ENCODE measurements at regions not wholly inside any gene's neighbourhood (a gene's known extent, or its start where the extent isn't known, plus 50 kb on each side); places are given as distances from the start of the nearest gene placed in this dataset.
A peak's percentile ranks its signal among the peaks of the same experiment; 100 is the strongest.

DNA sequence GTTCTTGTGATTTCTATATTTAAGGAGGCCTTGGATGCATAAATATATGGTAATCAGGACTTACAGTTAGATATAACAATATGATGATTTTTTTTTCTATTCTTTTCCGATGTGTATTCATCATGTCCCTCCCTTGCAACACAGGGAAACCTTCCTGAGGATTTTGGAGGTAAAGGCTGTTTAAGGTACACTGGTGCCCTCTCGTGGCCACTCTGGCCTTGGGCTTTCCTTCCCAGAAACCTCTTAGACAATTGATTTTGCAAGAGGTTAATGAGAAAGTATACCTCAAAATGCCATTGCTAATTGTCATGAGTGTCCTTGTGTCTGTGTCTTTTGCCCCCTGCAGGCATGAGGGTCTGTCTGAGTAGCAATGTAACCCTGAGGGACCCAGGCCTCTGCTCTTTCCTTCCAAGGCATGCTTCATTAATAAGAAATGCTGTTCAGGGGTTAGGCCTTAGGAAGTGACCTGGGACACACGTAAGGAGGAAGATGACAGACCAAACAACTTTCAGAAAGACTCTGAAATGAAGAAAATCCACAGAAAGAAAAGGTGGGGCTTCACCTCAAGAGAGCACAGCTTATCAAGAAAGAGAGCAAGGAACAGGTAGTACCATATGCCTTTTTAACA is 70.3 kb upstream of the PPP2R3A start:
- ChIA-PET CTCF (interaction anchor here (0.7 to 1.8 kb wide), 5 partner anchors 10 to 1466 kb away, joined by 3 to 10 read pairs (median 5); no protein-coding TSS in a partner anchor), POLR2A (no interaction called here)
- H3K4me1 Mint-ChIP-seq, result no peaks in the 10 kb centered on the region
- DNase-seq (peak; percentile 73), ATAC-seq (no peak)
- H3K27ac Mint-ChIP-seq, result no peak overlapping the region
- H3K27me3 Mint-ChIP-seq, result peaks cover 6% of the 10 kb centered on the region
- H3K9me3 Mint-ChIP-seq (ENCODE audit: low read depth), result no peaks in the 10 kb centered on the region
- no peaks in the 10 kb centered on the region for H3K36me3 Mint-ChIP-seq (ENCODE audit: low read depth)
- intact Hi-C loops (cut with DNase I, micrococcal nuclease), result loop anchor here (1.0 to 5.0 kb wide), 5 partner anchors 147 to 1294 kb away; partner anchors contain the start of gene EPHB1 (in 1 of the 2)
- H3K4me3 Mint-ChIP-seq, result no peak overlapping the region

- intact Hi-C loops (cut with DNase I, micrococcal nuclease), result loop anchor here (1.0 to 5.0 kb wide), 5 partner anchors 147 to 1295 kb away; partner anchors contain the start of gene EPHB1 (in 1 of the 2)
Measured at GRCh38 chr3:135895734-135896121, 69.8 kb upstream of the PPP2R3A start.

GRCh38 chr3:135896613-135897012 is 68.9 kb upstream of the PPP2R3A start:
- H3K27ac Mint-ChIP-seq, result no peak overlapping the region
- no peaks in the 10 kb centered on the region for H3K4me1 Mint-ChIP-seq
- POLR2A ChIA-PET, result no interaction called here
- CTCF ChIA-PET, result interaction anchor here (0.8 kb wide), 1 partner anchor 150 kb away, joined by 3 read pairs; no protein-coding TSS in a partner anchor
- DNase-seq (no peak), ATAC-seq (no peak)
- H3K27me3 Mint-ChIP-seq, result peaks cover 10% of the 10 kb centered on the region
- H3K36me3 Mint-ChIP-seq (ENCODE audit: low read depth), result no peaks in the 10 kb centered on the region
- no peaks in the 10 kb centered on the region for H3K9me3 Mint-ChIP-seq (ENCODE audit: low read depth)
- intact Hi-C loops (cut with DNase I, micrococcal nuclease), result loop anchor here in 1 of 2 experiments (5.0 kb wide), 1 partner anchor 146 kb away; no protein-coding TSS in a partner anchor
- no peak overlapping the region for H3K4me3 Mint-ChIP-seq

More at GRCh38 chr3:135895734-135896121, 69.8 kb upstream of the PPP2R3A start:
- Mint-ChIP-seq H3K4me1 (no peaks in the 10 kb centered on the region), H3K27ac (no peak overlapping the region), H3K36me3 (ENCODE audit: low read depth) (no peaks in the 10 kb centered on the region), H3K9me3 (ENCODE audit: low read depth) (no peaks in the 10 kb centered on the region), H3K4me3 (no peak overlapping the region), H3K27me3 (peaks cover 6% of the 10 kb centered on the region)
- CTCF ChIA-PET, result interaction anchor here (0.6 to 0.7 kb wide), 2 partner anchors 10 to 1466 kb away, joined by 3 read pairs; no protein-coding TSS in a partner anchor
- POLR2A ChIA-PET, result no interaction called here
- ATAC-seq, result no peak
- no peak for DNase-seq

- H3K36me3 Mint-ChIP-seq (ENCODE audit: low read depth), result no peaks in the 10 kb centered on the region
- H3K4me1 Mint-ChIP-seq, result no peaks in the 10 kb centered on the region
- POLR2A ChIA-PET, result no interaction called here
- ATAC-seq (no peak), DNase-seq (no peak)
- no peaks in the 10 kb centered on the region for H3K9me3 Mint-ChIP-seq (ENCODE audit: low read depth)
- no peak overlapping the region for H3K4me3 Mint-ChIP-seq
- H3K27me3 Mint-ChIP-seq, result peaks cover 11% of the 10 kb centered on the region
- CTCF ChIA-PET, result interaction anchor here (1.0 kb wide), 1 partner anchor 12 kb away, joined by 3 read pairs; no protein-coding TSS in a partner anchor
- intact Hi-C loops (cut with DNase I, micrococcal nuclease), result loop anchor here in 1 of 2 experiments (5.0 kb wide), 1 partner anchor 145 kb away; no protein-coding TSS in a partner anchor
- H3K27ac Mint-ChIP-seq, result no peak overlapping the region
Measured at GRCh38 chr3:135897715-135898114, 67.8 kb upstream of the PPP2R3A start.

- Mint-ChIP-seq H3K9me3 (ENCODE audit: low read depth) (no peaks in the 10 kb centered on the region), H3K36me3 (ENCODE audit: low read depth) (no peaks in the 10 kb centered on the region)
Measured at GRCh38 chr3:135898774-135899173, 66.8 kb upstream of the PPP2R3A start.

GRCh38 chr3:135905058-135905724 is 60.3 kb upstream of the PPP2R3A start:
- H3K4me3 Mint-ChIP-seq, result no peak overlapping the region
- H3K27me3 Mint-ChIP-seq, result peaks cover 7% of the 10 kb centered on the region
- no peaks in the 10 kb centered on the region for H3K36me3 Mint-ChIP-seq (ENCODE audit: low read depth)
- DNase-seq (no peak), ATAC-seq (no peak)
- CTCF ChIA-PET, result no interaction called here
- intact Hi-C loops (cut with DNase I, micrococcal nuclease), result no loop called here
- H3K27ac Mint-ChIP-seq, result no peak overlapping the region
- POLR2A ChIA-PET, result no interaction called here
- no peaks in the 10 kb centered on the region for H3K9me3 Mint-ChIP-seq (ENCODE audit: low read depth)
- H3K4me1 Mint-ChIP-seq, result no peaks in the 10 kb centered on the region

More at GRCh38 chr3:135898774-135899173, 66.8 kb upstream of the PPP2R3A start:
- Mint-ChIP-seq H3K4me1 (no peaks in the 10 kb centered on the region), H3K4me3 (no peak overlapping the region), H3K27me3 (peaks cover 10% of the 10 kb centered on the region), H3K27ac (no peak overlapping the region)
- ChIA-PET POLR2A (no interaction called here), CTCF (interaction anchor here (0.8 to 0.9 kb wide), 3 partner anchors 144 to 1298 kb away, joined by 3 to 5 read pairs (median 4); no protein-coding TSS in a partner anchor)
- ATAC-seq, result no peak
- intact Hi-C loops (cut with DNase I, micrococcal nuclease), result loop anchor here in 1 of 2 experiments (5.0 kb wide), 1 partner anchor 144 kb away; no protein-coding TSS in a partner anchor
- no peak for DNase-seq

- ChIA-PET CTCF (interaction anchor here (2.1 kb wide), 1 partner anchor 135 kb away, joined by 4 read pairs; no protein-coding TSS in a partner anchor), POLR2A (no interaction called here)
- Mint-ChIP-seq H3K4me1 (no peaks in the 10 kb centered on the region), H3K9me3 (ENCODE audit: low read depth) (no peaks in the 10 kb centered on the region), H3K27me3 (no peaks in the 10 kb centered on the region), H3K27ac (no peak overlapping the region), H3K4me3 (no peak overlapping the region), H3K36me3 (ENCODE audit: low read depth) (no peaks in the 10 kb centered on the region)
- DNase-seq (no peak), ATAC-seq (no peak)
- intact Hi-C loops (cut with DNase I, micrococcal nuclease), result no loop called here
Measured at GRCh38 chr3:135907422-135908165, 57.9 kb upstream of the PPP2R3A start.

GRCh38 chr3:135908225-135908624 is 57.3 kb upstream of the PPP2R3A start:
- no peak overlapping the region for H3K27ac Mint-ChIP-seq
- H3K4me1 Mint-ChIP-seq, result no peaks in the 10 kb centered on the region
- H3K9me3 Mint-ChIP-seq (ENCODE audit: low read depth), result no peaks in the 10 kb centered on the region
- CTCF ChIA-PET, result interaction anchor here (2.1 kb wide), 1 partner anchor 134 kb away, joined by 4 read pairs; no protein-coding TSS in a partner anchor
- POLR2A ChIA-PET, result no interaction called here
- DNase-seq (no peak), ATAC-seq (no peak)
- no peak overlapping the region for H3K4me3 Mint-ChIP-seq
- intact Hi-C loops (cut with DNase I, micrococcal nuclease), result no loop called here
- H3K36me3 Mint-ChIP-seq (ENCODE audit: low read depth), result no peaks in the 10 kb centered on the region
- no peaks in the 10 kb centered on the region for H3K27me3 Mint-ChIP-seq

- H3K9me3 Mint-ChIP-seq (ENCODE audit: low read depth), result no peaks in the 10 kb centered on the region
- intact Hi-C loops (cut with DNase I, micrococcal nuclease), result no loop called here
- DNase-seq (no peak), ATAC-seq (no peak)
- no peaks in the 10 kb centered on the region for H3K27me3 Mint-ChIP-seq
- no peak overlapping the region for H3K27ac Mint-ChIP-seq
- H3K4me3 Mint-ChIP-seq, result no peak overlapping the region
- H3K36me3 Mint-ChIP-seq (ENCODE audit: low read depth), result no peaks in the 10 kb centered on the region
- ChIA-PET POLR2A (no interaction called here), CTCF (interaction anchor here (0.6 to 1.0 kb wide), 2 partner anchors 134 to 1379 kb away, joined by 3 read pairs; no protein-coding TSS in a partner anchor)
- no peaks in the 10 kb centered on the region for H3K4me1 Mint-ChIP-seq
Measured at GRCh38 chr3:135908737-135909136, 56.8 kb upstream of the PPP2R3A start.

GRCh38 chr3:135911110-135911509 is 54.4 kb upstream of the PPP2R3A start:
- ChIA-PET CTCF (interaction anchor here (0.6 kb wide), 1 partner anchor 174 kb away, joined by 3 read pairs; no protein-coding TSS in a partner anchor), POLR2A (no interaction called here)
- no peaks in the 10 kb centered on the region for H3K4me1 Mint-ChIP-seq
- H3K9me3 Mint-ChIP-seq (ENCODE audit: low read depth), result no peaks in the 10 kb centered on the region
- intact Hi-C loops (cut with DNase I, micrococcal nuclease), result no loop called here
- no peaks in the 10 kb centered on the region for H3K36me3 Mint-ChIP-seq (ENCODE audit: low read depth)
- no peak overlapping the region for H3K27ac Mint-ChIP-seq
- DNase-seq (no peak), ATAC-seq (no peak)
- H3K27me3 Mint-ChIP-seq, result no peaks in the 10 kb centered on the region
- H3K4me3 Mint-ChIP-seq, result no peak overlapping the region

- H3K36me3 Mint-ChIP-seq (ENCODE audit: low read depth), result no peaks in the 10 kb centered on the region
- CTCF ChIA-PET, result no interaction called here
Measured at GRCh38 chr3:135915206-135915605, 50.3 kb upstream of the PPP2R3A start.

More at GRCh38 chr3:135915206-135915605, 50.3 kb upstream of the PPP2R3A start:
- DNase-seq (peak; percentile 7), ATAC-seq (no peak)
- no peaks in the 10 kb centered on the region for H3K9me3 Mint-ChIP-seq (ENCODE audit: low read depth)
- H3K4me3 Mint-ChIP-seq, result no peak overlapping the region
- no peak overlapping the region for H3K27ac Mint-ChIP-seq
- peaks cover 12% of the 10 kb centered on the region for H3K27me3 Mint-ChIP-seq
- no peaks in the 10 kb centered on the region for H3K4me1 Mint-ChIP-seq
- intact Hi-C loops (cut with DNase I, micrococcal nuclease), result no loop called here
- POLR2A ChIA-PET, result no interaction called here

All from activated CD4-positive, alpha-beta T cell treated with anti-CD3 and anti-CD28 coated beads for 36 hours (primary cell).